ENCODE measurements at regions not wholly inside any gene's neighbourhood (a gene's known extent, or its start where the extent isn't known, plus 50 kb on each side); places are given as distances from the start of the nearest gene placed in this dataset.

- no peak for DNase-seq
- Histone ChIP-seq H3K9me3 (no peaks in the 10 kb centered on the region), H3K4me3 (no peak overlapping the region), H3K36me3 (no peaks in the 10 kb centered on the region), H3K4me1 (no peaks in the 10 kb centered on the region), H3K27ac (no peak overlapping the region), H3K27me3 (no peaks in the 10 kb centered on the region)
- TF ChIP-seq POLR2A (IDR thresholded peaks at IDR 0.05) (no peak), CTCF (IDR thresholded peaks at IDR 0.05) (no peak)
Observed at GRCh38 chrX:25069209-25069608, 53.4 kb upstream of the ARX start.

- H3K9me3 ChIP-seq: no peaks in the 10 kb centered on the region
- no peak for TF ChIP-seq POLR2A (IDR thresholded peaks at IDR 0.05)
- TF ChIP-seq CTCF (IDR thresholded peaks at IDR 0.05): no peak
- H3K36me3 ChIP-seq: no peaks in the 10 kb centered on the region
- H3K27ac ChIP-seq: no peak overlapping the region
- no peaks in the 10 kb centered on the region for H3K4me1 ChIP-seq
- H3K4me3 ChIP-seq: no peak overlapping the region
- no peak for DNase-seq
- no peaks in the 10 kb centered on the region for H3K27me3 ChIP-seq
Observed at GRCh38 chrX:25068340-25068739, 52.6 kb upstream of the ARX start.

- TF ChIP-seq CTCF (IDR thresholded peaks at IDR 0.05) (no peak), POLR2A (IDR thresholded peaks at IDR 0.05) (no peak)
- H3K36me3 ChIP-seq: no peaks in the 10 kb centered on the region
- no peak for DNase-seq
- no peaks in the 10 kb centered on the region for H3K9me3 ChIP-seq
- no peak overlapping the region for H3K4me3 ChIP-seq
- H3K27me3 ChIP-seq: no peaks in the 10 kb centered on the region
- H3K27ac ChIP-seq: no peak overlapping the region
- no peaks in the 10 kb centered on the region for H3K4me1 ChIP-seq
Observed at GRCh38 chrX:25067271-25068172, 51.8 kb upstream of the ARX start.

DNA sequence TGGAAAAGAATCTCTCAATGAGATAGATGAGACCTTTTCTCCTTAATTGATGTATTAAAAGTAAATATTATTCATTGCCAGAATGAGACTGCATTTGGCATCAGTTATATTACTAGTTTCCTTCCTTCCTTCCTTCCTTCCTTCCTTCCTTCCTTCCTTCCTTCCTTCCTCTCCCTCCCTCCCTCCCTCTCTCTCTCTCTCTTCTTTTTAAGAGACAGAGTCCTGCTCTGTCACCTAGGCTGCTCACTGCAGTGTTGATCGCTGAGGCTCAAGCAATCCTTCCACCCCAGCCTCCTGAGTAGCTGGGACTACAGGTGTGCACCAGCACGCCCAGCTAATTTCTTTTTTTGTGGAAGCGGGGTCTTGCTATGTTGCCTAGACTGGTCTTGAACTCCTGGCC lies 50.4 kb upstream of the ARX start:
- Histone ChIP-seq H3K9me3 (no peaks in the 10 kb centered on the region), H3K27ac (no peak overlapping the region), H3K36me3 (no peaks in the 10 kb centered on the region), H3K27me3 (no peaks in the 10 kb centered on the region), H3K4me1 (no peaks in the 10 kb centered on the region), H3K4me3 (no peak overlapping the region)
- DNase-seq: no peak
- no peak for TF ChIP-seq CTCF (IDR thresholded peaks at IDR 0.05)
- TF ChIP-seq POLR2A (IDR thresholded peaks at IDR 0.05): no peak
